PC-3 (cell line): ENCODE measurements at regions not wholly inside any gene's neighbourhood (a gene's known extent, or its start where the extent isn't known, plus 50 kb on each side); places are given as distances from the start of the nearest gene placed in this dataset.

ENCODE experiments used
- EZH2 ChIP-seq: fragments of 300-600 bp; sonication (generic); IDR thresholded peaks from one replicate; pipeline ENCODE4 v1.6.1; 2017; ENCODE audit warnings: antibody characterized with exemption, mild to moderate bottlenecking, low read length; ENCODE audit not compliant: unreplicated experiment
- EZH2phosphoT487 ChIP-seq: fragments of 300-600 bp; sonication (generic); IDR thresholded peaks from 2 replicates; pipeline ENCODE4 v1.6.1; 2018; ENCODE audit warnings: mild to moderate bottlenecking, antibody characterized with exemption, low read length, borderline replicate concordance
- TF ChIP-seq, protein P1 (sequence below): fragments of 300-600 bp; sonication (generic); conservative IDR thresholded peaks from 2 replicates; pipeline ENCODE4 v1.5.1; 2017; ENCODE audit warnings: antibody characterized with exemption, low read depth, mild to moderate bottlenecking, low read length

DNA sequence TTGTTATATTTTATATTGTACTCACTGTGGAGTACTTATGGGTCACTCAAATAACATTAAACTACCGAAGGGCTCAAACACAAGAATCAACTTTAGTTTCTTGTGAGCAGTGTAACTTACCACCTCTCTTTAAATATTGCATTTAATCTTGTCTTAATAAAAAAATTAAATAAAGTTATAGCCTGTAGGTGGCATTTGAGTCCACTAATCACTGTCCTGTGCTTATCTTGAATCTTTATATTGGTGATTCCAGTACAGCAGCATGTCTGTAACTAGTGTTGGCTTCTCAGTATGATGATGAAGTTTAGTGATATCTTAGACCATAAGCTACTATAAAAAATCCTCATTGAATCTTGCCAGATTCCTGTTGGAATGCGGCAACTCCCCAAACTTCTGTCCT is 313.8 kb downstream of the FAM170A start:
- TF ChIP-seq, protein P1, sequence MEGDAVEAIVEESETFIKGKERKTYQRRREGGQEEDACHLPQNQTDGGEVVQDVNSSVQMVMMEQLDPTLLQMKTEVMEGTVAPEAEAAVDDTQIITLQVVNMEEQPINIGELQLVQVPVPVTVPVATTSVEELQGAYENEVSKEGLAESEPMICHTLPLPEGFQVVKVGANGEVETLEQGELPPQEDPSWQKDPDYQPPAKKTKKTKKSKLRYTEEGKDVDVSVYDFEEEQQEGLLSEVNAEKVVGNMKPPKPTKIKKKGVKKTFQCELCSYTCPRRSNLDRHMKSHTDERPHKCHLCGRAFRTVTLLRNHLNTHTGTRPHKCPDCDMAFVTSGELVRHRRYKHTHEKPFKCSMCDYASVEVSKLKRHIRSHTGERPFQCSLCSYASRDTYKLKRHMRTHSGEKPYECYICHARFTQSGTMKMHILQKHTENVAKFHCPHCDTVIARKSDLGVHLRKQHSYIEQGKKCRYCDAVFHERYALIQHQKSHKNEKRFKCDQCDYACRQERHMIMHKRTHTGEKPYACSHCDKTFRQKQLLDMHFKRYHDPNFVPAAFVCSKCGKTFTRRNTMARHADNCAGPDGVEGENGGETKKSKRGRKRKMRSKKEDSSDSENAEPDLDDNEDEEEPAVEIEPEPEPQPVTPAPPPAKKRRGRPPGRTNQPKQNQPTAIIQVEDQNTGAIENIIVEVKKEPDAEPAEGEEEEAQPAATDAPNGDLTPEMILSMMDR: peak; percentile 51; the same call in 1 of the 2 replicates
- TF ChIP-seq EZH2phosphoT487 (no peak), EZH2 (no peak)
